SK-N-DZ (cell line): ENCODE measurements at regions not wholly inside any gene's neighbourhood (a gene's known extent, or its start where the extent isn't known, plus 50 kb on each side); places are given as distances from the start of the nearest gene placed in this dataset.

Experiments
- DNase-seq: peaks from one replicate; pipeline ENCODE4 v3.0.0-alpha.2; 2015; ENCODE audit warnings: low spot score

DNA sequence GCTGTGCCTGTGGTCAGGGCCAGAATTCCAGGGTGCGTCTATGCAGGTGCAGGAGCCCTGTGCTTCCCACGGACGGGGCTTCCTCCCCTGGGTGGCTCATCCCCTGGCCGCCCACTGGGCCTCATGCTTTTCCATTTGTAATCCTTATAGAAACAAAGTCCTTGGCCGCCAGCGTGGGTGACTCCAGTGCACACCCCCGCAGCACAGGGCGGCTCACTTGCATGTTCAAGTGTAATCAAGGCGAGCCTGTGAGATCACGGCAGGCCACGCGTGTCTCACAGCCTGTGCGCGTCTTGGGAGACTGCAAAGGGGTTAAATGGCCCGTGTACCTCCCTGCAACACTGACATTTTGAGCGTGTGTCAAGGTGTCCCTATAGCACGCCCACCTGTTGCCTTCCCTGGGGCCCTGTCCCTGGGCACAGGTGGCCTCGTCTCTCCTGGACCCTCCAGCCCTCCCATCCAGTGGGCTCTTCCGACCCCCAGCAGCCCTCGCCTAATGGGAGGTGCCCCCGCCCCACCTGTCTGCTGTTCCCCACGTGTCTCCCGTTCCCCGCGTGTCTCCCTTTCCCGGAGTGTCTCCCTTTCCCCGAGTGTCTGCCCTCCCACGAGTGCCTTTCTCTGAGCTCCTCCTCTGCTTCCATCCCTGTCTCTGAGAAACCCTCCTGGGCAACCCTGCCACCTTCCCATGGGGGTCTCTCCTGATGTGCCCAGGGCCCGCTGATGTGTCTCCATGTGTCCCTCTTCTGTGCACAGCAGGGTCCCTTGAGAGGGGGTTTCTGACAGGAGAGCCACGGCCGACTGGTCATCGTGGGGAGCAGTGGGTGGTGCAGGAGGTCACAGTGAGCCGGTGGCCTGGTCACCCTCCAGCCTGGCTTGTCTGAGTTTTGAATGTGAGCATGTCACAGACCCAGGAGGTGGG is 1215.3 kb downstream of the BRD1 start:
- DNase-seq = no peak

DNA sequence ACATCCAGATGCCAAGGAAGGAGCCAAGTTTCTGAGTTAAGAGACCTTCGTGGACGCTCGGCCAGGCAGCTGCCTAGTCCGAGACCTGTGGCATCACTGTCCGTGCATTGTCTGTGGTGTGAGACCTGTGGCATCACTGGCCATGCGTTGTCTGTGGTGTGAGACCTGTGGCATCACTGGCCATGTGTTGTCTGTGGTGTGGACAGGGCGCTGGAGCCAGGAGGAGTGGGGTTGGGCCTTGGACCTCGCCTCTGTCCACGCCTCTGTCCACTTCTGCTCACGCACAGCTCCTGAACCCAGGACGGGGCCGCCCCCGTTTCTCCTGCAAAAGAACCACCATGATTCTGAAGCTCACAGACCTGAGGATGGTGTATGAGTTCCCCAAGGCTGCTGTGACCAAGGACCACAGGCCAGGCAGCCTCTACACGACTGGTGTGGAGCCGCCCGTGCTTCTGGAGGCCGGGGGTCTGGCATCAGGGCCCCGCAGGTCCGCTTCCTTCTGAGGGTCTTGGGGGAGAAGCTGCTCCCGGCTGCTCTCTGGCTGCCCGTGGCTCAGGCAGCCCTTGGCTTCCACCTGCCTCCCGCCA is 1218.3 kb downstream of the BRD1 start:
- DNase-seq = no peak

DNA sequence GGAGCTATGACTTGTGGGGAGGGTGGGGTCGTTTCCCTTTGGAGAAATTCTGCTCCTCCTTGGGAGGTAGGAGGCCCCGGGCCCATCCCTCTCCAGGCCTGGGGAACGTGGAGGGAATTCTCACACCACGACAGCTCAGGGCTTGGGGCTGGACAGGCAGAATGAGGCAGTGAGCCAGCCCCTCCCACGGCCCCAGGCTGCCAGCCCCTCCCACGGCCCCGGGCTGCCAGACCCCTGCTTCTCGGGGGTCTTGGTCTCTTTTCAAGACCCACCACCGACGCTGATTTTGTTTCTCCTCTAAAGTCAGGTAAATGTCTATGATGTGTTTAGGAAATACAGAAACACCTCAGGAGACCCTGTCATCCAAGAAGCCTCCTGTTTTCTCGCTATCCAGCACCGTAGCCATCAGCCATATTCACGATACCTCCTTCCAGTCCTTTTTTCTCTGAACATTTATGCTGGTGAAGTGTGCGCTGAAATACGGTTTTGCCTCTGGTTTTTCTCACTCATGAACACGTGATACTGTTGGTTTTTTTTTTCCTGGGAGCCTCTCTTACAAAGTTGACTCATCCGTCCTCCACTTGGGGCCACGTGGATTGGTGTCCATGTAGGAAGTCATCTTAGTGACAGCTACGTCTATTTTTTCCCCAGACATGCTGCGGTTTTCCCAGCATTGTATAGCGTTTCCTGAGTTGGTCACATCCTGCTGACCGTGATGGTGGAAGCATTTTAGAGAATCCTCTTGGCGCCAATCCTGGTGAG is 1219.6 kb downstream of the BRD1 start:
- no peak for DNase-seq

DNA sequence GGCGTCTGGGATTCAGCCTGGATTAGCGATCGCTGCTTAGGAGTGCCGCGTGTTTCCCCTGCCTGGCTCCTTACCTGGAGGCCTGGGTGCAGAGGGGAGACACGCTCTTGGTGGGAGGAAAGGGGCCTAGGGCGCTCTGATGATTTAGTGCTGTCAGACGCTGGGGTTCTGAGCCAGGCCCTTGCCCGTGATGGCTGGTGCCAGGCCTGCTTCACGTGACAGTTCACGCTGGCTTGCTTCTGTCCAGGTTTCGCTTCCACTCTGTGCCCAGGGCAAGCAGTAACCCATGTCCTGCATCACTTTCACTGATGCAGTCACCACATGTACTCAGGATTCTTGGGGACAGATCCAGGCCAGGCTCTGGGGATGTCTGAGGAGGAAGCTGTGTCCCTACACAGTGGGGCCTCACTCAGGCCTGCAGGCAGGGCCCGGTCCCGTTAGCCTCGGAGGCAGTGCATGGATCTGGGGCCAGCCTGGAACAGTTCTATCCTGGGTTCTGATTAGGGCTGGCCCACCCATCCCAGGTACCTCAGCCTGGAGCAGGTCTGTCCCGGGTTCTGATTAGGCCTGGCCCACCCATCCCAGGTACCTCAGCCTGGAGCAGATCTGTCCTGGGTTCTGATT is 1220.9 kb downstream of the BRD1 start:
- DNase-seq = no peak

DNA sequence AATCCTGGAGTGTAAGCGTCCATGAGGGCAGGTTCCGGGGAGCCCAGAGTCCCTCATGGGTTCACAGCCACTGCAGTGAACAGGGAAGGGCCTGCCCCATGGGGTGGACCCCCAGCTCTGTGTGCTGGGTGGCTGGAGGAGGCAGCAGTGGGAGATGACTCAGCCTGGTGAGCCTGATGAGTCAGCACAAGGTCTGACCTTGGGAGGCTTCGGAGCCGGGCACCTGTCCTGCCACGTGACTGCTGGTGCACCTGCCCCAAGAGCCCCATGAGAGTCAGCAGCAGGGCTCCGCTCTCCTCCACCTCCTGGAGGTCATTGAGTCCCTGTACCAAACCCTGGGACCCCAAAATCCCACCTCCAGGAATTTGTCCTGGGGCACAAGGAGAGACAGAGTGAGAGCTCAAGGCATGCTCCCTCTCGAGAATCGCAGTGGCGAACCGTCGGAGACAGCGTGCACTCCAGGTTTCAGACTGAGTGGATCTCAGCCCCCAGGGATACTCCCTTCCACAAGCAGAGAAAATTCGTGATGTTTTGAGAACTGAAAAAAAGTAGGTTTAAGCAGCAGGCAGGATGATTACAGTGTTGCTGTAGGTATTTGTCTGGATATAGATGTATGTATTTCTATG is 1221.7 kb downstream of the BRD1 start:
- no peak for DNase-seq

DNA sequence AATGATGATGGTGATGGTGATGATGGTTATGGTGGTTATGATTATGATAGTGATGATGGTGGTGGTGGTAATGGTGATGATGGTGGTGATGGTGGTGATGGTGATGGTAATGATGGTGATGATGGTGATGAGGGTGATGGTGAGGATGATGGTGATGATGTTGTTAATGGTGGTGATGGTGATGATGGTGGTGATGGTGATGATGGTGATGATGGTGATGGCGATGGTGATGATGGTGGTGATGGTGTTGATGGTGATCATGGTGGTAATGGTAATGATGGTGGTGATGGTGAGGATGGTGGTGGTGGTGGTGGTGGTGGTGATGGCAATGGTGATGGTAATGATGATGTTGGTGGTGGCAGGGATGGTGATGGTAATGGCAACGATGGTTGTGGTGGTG is 1222.5 kb downstream of the BRD1 start:
- no peak for DNase-seq

DNA sequence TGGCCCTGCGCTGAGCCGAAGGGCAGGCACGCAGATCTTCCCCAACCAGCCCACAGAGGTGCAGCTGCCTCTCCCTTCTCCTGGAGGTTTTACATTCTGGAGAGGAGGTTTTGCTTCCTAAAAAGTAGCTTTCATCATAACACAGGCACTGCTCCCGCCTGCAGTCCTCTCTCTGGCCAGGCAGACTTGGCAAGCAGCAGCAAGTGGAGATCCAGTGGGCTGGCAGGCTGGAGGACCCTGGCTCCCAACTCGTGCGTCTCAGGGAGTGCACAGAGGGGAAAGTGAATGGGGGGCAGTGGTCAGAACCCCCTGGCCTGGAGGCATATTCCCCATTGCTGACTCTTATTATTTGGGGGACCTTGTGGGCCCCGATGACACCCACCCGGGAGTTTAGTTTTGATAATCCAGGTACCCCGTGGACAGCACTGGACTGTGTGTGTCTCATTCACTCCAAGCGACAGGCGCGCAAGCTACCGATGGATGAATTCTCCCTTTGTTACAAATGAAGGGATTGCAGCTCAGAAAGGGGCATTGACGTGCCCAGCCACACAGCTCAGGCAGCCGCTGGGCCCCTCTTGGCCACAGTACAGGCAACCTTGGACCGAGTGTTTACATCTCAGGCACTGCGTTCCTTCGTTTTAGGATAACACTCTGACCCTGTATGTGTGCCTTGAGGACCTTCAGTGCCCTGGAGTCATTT is 1223.9 kb downstream of the BRD1 start:
- no peak for DNase-seq

DNA sequence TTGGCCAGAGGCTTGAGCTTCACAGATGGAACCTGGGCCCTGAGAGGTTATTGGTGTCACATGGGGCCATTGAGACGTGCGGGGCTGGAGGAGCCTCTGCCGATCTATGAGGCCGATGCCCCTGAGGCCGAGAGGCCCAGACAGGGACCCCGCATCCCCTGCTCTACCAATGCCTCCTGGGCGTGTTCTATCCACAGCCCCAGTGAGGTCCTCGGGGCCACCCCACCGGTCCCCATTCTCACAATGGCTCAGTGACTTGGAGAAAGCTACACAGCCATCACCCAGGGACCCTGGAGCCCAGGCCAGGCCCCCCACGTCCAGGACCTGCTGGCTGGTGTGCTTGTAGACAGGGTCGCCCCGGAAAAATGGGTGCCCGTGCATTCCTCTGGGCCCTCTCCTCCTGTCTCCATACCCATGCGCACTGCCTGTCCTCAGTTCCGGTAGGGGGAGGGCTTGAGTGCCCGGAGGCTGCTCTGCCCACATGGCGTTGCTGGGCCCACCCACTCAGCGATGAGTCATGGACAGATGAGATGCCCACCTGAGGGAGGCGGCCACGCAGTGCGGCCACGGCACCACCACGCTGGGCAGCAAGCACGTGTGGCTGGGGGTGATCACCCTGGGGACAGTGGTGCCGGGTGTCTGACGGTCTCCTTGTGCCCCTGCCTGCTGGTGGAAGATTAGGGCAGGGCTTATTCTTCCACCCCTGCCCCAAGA is 1224.7 kb downstream of the BRD1 start:
- DNase-seq = no peak

DNA sequence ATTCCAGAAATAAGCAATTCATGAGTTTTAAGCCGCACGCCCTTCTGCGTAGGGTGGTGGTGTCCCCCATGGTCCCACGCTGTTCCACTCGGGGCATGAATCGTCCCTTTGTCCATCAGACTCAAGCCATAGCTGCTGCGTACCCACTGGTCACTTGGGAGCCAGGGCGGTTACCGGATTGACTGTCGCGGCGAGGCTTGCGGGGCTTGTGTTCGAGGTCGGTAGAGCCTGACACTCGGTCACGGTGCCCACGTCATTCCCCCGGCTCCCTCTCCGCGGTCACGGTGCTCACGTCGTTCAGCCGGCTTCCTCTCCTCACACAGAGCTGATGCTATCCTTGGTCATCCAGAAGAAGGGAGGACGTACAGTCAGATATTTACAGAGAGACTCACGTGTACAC is 1227.0 kb downstream of the BRD1 start:
- DNase-seq = no peak

DNA sequence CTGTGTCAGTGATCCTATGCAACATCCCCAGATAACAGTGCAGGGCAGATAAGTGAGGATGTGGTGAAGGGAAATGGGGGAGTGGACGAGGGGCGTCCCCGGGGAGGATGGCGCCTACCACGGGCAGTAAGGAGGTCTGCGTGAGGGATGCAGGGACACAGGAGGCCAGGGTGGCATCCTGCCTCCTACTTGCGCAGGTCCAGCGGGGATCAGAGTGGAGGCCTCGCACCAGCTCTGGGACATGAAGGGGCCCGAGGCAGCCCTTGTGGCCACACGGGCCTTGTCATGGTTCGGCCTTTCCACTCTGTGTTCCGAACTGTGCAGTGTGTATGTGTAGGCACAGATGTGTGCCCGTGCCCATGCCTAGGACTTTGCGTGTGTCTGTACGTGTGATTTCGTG is 1227.5 kb downstream of the BRD1 start:
- DNase-seq = no peak

DNA sequence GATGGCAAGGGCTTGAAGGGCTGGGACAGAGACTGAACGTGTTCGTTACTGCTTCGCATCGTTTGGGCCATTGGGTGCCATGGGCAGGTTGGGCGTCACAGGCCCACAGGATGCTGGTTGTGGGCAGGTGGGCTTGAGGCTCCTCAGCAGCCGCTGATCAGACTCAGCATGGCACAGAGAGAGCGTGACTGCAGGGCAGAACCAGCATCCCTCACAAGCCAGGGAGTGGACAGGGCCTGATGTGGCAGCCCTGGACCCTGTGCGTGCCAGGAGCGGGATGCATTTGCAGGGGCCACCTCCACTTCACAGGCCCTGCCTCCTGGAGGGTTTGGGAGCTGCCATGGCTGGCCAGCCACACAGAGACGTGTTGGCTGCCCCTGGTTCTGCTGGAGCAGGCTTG is 1228.3 kb downstream of the BRD1 start:
- DNase-seq = no peak

DNA sequence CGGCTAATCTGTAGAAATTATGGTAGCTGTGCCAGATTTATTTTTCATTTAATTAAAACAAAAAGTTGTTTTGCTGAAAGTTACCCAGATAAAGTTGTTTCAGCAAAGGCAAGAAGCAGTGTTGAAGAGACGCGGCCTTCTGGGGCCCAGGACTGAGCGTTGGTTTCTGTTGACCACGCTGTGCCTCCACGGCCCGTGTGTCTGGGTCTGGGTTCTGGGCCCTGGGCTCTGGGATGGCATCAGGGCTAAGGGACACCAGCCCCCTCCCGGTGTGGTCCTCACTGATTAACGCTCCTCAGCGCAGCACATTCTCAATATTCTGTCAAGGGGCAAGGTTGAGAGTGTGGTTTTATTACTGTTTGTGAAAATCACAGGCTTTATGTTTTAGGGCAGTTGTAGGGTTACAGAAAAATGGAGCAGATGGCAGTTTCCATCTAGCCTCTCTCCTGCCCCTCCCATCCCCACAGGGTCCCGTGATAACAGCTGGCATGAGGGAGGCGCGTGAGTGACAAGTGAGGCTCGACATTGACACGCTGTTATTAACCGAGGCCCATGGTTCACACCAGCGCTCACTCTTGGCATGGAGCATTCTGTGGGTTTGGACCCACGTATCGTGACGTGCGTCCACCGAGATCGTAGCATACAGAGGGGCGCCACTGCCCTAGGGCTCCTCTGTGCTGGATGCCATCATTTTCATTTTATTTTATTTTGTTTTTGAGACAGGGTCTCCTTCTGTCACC is 1231.4 kb downstream of the BRD1 start:
- no peak for DNase-seq

DNA sequence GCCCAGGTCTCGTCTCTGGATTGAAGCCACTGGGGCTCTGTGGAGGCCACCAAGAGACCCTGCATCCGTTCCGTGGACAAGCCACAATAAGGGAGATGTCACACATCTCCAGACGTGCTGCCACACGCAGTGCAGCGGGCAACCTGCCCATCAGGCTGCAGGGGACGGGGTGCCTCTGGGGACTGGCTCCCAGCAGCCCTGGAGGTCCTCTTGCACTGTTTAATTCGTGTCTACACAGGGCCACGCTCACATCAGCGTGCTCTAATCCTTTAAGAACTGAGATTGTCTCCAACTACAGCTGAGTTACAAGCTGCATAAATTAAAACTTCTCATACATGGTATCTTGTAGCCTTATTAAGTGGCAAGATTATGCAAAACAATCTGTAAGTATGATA is 1232.2 kb downstream of the BRD1 start:
- no peak for DNase-seq

DNA sequence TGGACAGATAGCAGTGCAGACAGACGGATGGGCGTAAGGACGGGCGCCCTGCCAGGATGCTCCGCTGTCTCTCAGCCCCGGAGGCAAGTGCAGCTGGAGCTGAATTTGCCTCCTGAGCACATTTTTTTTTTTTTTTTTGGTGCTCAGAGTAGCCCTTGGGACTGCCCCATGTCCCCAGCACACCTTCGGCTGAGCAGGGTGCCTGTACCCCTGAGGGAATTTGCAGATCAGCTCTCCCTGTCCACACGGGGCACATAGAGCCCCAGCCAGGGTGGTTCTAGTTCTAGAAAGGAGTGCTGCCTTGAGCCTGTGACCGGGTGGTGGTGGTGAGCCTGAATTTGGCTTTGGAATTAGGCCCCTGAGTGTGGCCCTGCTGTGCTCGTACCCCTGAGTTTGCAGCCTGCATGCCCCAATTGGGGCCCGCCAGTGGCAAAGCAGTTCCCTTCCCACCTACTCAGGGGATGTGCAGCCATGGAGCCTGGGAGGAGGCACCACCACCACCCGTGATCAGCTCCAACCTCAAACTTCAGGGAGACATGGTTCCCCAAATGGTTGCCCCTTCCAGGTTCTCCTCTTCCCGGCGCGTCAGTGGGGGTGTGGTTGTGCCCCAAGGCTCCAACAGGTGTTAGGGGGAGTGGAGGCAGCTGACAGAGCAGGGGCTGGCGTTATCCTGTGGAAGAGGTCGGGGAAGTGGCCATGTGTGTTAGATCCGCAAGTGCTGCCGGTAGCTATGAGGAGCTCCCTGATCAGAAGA is 1232.7 kb downstream of the BRD1 start:
- no peak for DNase-seq

DNA sequence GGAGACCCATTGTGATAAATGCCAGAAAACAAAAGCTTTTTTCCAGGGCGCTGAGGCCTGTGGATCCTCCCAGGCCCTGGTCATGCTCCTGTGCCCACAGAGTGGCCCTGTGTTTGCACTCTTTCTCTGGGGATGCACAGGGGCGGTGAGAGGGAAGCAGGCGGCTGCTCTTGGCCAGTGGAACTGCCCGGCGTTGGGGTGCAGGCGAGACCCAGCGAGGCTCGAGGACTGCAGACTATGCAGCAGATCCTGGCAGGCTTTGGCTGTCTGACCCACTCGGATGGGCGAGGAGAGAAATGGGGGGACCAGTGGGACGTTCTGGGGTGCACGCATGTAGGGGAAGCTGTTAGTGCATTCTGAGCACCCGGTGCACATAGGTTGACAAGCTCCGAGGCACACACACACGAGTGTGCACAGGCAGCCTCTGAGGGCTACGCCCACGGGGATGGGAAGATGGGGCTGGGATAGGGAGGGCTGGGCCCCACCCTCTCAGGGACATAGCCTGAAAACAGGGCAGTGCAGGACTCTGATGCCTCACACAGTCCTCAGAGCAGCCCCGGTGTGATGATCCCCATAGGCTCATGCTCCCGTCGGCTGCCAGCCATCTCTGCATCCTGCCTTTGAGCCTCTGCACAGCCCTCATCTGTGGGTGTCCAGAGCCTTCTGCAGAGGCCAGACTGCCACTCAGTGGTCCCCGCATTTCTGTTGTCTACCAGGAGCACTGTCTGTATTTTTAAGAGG is 1233.5 kb downstream of the BRD1 start:
- DNase-seq = no peak

DNA sequence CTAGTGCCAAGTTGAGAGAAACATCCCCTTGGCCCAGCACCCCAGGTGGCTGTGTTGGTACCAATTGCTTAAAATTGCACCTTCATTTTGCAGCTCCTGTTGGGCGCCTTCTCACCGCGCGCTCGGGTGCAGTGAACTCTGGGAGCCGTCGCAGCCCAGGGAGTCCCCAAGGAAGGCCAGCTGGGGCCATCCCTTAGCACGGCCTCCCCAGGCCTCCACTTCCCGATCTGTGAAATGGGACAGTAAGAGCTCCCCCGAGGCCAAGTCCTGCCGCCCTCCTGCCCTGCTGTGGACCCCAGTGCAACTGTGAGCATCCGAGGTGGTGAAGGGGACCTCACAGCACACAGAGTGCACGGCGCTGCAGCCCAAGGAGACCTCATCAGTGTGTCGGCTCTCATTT is 1234.1 kb downstream of the BRD1 start:
- no peak for DNase-seq

DNA sequence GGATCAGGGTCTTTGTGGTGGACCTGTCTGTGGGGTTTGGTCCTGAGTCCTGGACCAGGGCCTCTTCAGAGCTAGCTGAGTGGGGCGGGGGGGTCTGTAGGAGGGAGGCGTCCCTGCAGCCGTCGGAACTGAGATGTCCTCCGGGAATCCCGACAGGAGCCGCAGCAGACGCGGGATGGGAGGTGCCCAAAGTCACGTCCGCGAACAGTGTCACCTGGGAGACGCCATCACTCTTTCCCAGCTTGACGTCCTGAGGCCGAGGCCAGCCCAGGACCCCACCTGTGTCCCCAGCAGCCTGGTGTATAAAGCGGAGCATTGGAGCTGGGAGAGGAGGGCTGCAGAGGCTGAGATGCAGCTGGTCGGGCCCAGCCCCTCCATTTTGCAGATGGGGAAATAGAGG is 1234.7 kb downstream of the BRD1 start:
- DNase-seq = no peak

DNA sequence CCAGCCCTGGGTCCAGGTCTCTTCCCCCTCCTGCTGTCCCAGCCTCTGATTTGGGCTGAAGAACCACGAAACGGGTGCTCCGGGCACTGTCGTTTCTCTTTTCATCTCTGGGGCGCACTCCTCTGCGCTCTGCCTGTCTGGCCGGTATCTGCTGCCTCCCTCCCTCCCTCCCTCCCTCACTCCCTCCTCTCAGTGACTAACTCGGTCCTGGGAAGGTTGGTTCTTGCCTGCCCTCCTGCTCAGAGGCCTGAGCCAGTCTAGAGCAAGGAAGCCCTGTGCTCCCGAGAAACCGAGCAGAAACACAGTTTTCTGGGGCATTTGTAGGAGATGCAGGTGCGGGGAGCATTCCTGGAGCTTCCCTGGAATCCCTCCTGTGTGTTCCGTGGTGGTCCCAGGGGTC is 1235.2 kb downstream of the BRD1 start:
- no peak for DNase-seq
